ENCODE measurements at regions not wholly inside any gene's neighbourhood (a gene's known extent, or its start where the extent isn't known, plus 50 kb on each side); places are given as distances from the start of the nearest gene placed in this dataset.

DNA sequence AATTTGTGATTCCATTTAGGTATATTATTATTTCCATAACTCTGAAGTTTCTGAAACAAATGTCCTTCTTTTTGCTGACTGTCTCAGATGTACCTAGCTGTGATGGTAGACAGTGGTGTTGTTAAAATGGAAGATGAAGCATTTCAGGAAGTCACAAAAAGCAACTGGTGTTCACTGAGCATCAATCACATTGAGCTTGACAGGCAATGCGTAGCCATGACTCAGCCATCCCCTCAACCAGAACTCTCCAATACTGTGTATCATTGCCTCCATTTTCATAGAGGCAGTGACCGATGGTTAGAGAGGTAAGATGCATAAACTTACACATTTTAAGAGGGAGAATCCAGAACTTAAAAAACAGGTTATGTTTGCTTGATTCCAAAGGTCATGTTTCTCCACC lies 434.0 kb downstream of the INHBA start:
- in situ Hi-C loops (cut with MboI; ENCODE audit: low pct_unique_long_range_greater_than_20kb, low sequenced_read_pairs, unreplicated experiment) = no loop called here
- no peak for DNase-seq (ENCODE audit: low spot score)
- TF ChIP-seq, protein P1, sequence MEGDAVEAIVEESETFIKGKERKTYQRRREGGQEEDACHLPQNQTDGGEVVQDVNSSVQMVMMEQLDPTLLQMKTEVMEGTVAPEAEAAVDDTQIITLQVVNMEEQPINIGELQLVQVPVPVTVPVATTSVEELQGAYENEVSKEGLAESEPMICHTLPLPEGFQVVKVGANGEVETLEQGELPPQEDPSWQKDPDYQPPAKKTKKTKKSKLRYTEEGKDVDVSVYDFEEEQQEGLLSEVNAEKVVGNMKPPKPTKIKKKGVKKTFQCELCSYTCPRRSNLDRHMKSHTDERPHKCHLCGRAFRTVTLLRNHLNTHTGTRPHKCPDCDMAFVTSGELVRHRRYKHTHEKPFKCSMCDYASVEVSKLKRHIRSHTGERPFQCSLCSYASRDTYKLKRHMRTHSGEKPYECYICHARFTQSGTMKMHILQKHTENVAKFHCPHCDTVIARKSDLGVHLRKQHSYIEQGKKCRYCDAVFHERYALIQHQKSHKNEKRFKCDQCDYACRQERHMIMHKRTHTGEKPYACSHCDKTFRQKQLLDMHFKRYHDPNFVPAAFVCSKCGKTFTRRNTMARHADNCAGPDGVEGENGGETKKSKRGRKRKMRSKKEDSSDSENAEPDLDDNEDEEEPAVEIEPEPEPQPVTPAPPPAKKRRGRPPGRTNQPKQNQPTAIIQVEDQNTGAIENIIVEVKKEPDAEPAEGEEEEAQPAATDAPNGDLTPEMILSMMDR (IDR thresholded peaks at IDR 0.05; ENCODE audit: extremely low read depth, insufficient read depth, missing control alignments) = no peak

DNA sequence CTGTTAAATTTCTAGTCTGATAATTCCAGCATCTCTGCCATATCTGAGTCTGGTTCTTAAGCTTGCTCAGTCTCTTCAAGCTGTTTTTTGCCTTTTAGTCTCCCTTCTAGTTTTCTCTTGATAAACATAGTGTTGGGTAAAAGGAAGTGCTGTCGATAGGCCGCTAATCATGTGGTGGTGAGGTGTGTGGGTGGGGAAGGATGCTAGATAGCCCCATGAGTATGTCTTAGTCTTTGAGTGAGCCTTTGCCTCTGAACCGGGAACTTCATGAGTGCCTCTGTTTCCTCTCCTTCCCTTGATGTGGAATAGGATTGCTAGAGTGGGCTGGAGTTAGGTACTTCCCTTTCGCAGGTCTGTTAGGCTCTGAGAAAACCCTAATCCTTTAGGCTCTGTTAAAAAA lies 441.8 kb downstream of the INHBA start:
- in situ Hi-C loops (cut with MboI; ENCODE audit: low pct_unique_long_range_greater_than_20kb, low sequenced_read_pairs, unreplicated experiment) = no loop called here

DNA sequence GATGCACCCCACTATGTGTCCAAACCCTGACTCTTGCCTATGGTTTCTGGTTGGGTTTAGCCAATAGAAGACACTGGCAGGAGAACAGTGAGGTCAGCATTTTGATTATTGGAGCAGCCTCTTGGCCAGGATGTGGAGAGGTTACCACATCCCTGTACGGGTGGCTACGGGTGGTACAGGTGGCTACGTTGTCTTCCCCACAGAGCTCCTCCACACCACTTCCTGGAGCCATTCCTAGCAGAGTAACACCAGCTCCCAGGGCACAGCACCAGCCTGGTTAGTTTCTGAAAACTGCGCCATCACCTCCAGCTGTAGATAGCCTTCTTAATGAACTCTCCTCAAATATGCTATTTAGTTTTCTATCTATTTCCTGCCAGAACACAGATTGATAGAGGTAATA lies 445.2 kb downstream of the INHBA start:
- TF ChIP-seq, protein P1 (IDR thresholded peaks at IDR 0.05; ENCODE audit: extremely low read depth, insufficient read depth, missing control alignments) = no peak
- in situ Hi-C loops (cut with MboI; ENCODE audit: low pct_unique_long_range_greater_than_20kb, low sequenced_read_pairs, unreplicated experiment) = no loop called here
- no peak for DNase-seq (ENCODE audit: low spot score)

More for the DNA sequence above, 441.8 kb downstream of the INHBA start:
- TF ChIP-seq, protein P1 (IDR thresholded peaks at IDR 0.05; ENCODE audit: extremely low read depth, insufficient read depth, missing control alignments) = no peak
- no peak for DNase-seq (ENCODE audit: low spot score)

DNA sequence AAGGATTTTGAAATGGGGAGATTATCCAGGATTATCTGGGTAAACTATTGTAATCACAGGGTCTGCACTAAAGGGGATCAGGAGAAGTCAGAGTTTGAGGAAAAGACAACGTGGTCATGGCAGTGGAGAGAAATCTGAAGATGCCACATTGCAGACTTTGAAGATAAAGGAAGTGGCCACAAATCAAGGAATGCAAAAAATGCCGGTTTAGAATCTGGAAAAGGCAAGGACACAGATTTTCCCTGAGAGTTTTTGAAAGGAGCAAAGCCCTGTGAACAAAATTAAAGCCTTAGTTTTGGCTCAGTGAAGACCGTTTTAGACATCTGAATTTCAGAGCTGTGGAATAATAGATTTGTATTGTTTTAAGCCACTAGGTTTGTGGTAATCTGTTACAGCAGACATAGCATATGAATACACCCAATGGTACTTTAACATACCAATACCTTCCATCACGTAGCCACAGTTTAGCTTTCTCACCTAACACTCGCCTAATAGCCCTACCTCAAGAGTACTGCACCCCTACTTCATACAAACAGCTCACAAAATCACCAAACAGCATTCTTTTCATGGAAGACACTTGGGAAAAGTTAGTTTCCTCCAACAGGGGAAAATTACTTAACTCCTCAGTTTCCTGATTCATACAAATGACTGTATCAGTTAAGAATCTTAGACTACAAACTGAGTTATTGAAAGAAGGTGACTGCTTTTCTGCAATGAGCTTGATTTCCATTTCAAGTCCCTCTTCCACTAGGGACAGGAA lies 446.5 kb downstream of the INHBA start:
- DNase-seq (ENCODE audit: low spot score) = no peak

DNA sequence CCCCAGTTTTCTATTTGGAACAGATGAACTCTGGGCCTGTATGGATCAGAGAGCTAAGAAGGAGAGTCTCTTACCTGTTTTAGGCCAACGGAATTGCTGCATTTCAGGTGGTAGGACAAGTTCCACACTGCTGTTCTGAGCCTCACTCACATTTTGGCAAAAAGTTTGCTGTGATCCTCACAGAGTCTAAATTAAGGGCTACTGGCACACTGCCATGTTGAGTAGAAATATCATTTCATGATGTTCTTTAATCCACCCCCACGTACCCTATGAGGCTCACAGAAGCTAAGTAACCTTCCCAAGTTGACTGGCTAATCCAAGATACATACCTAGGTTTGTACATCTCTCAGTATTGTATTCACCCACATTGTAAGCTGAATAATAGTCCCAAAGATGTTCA lies 447.2 kb downstream of the INHBA start:
- DNase-seq (ENCODE audit: low spot score) = no peak
- in situ Hi-C loops (cut with MboI; ENCODE audit: low pct_unique_long_range_greater_than_20kb, low sequenced_read_pairs, unreplicated experiment) = no loop called here
- TF ChIP-seq, protein P1 (IDR thresholded peaks at IDR 0.05; ENCODE audit: extremely low read depth, insufficient read depth, missing control alignments) = no peak

More for the DNA sequence above, 446.5 kb downstream of the INHBA start:
- in situ Hi-C loops (cut with MboI; ENCODE audit: low pct_unique_long_range_greater_than_20kb, low sequenced_read_pairs, unreplicated experiment) = no loop called here
- TF ChIP-seq, protein P1 (IDR thresholded peaks at IDR 0.05; ENCODE audit: extremely low read depth, insufficient read depth, missing control alignments) = no peak

DNA sequence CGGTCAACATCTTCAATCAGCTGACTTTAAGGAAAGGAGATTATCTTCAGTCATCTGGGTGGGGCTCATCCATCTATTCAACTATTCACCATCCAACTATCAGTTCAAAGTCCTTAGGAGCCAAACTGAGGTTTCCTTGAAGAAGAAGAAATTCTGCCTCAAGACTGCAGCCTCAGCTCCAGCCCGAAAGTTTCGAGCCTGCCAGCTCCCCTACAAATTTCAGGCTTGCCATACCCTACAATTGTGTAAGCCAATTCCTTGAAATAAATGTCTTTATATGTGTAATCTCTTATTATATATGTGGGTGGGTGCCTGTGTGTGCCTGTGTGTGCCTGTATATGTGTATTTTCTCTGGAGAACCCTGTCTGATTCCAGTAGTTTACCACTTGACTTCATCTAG lies 447.8 kb downstream of the INHBA start:
- no peak for DNase-seq (ENCODE audit: low spot score)
- TF ChIP-seq, protein P1 (IDR thresholded peaks at IDR 0.05; ENCODE audit: extremely low read depth, insufficient read depth, missing control alignments) = no peak
- in situ Hi-C loops (cut with MboI; ENCODE audit: low pct_unique_long_range_greater_than_20kb, low sequenced_read_pairs, unreplicated experiment) = no loop called here
